ENCODE measurements at regions not wholly inside any gene's neighbourhood (a gene's known extent, or its start where the extent isn't known, plus 50 kb on each side); places are given as distances from the start of the nearest gene placed in this dataset.

GRCh38 chr4:35948171-35948570, 296.1 kb downstream of the ARAP2 start:
- DNase-seq (ENCODE audit: low read depth in 1 of 2, low spot score in 1 of 2) (no peak), FAIRE-seq (no peak), ATAC-seq (no peak)
- H3K9me3 ChIP-seq = no peaks in the 10 kb centered on the region
- no peak overlapping the region for H3K4me2 ChIP-seq
- TF ChIP-seq NR3C1 (IDR thresholded peaks at IDR 0.05) (no peak), JUNB (IDR thresholded peaks at IDR 0.05) (no peak), MAX (IDR thresholded peaks at IDR 0.05) (no peak), HOXB13 (CRISPR knock-in tag; IDR thresholded peaks at IDR 0.05; ENCODE audit: low read depth) (no peak), TP53 (CRISPR knock-in tag; IDR thresholded peaks at IDR 0.05) (no peak), KDM1A (IDR thresholded peaks at IDR 0.05; ENCODE audit: low read depth) (no peak), ZC3H11A (IDR thresholded peaks at IDR 0.05) (no peak), CBX8 (IDR thresholded peaks at IDR 0.05) (no peak), KDM5A (IDR thresholded peaks at IDR 0.05) (no peak), MAFK (IDR thresholded peaks at IDR 0.05; ENCODE audit: partially characterized antibody) (no peak), RNF2 (IDR thresholded peaks at IDR 0.05; ENCODE audit: borderline replicate concordance, low read depth) (no peak), HES2 (IDR thresholded peaks at IDR 0.05) (no peak), CTCF (IDR thresholded peaks at IDR 0.05) (no peak), ZSCAN20 (CRISPR knock-in tag; IDR thresholded peaks at IDR 0.05) (no peak), TFCP2L1 (CRISPR knock-in tag; IDR thresholded peaks at IDR 0.05) (no peak)
- no peak overlapping the region for H3K27ac ChIP-seq
- H3K4me1 ChIP-seq = no peaks in the 10 kb centered on the region
- ChIA-PET CTCF (no interaction called here), POLR2A (no interaction called here)
- no peak overlapping the region for H3K4me3 ChIP-seq
- WGBS (ENCODE audit: missing lambda C conversion rate) = 32% methylated on average over 2 of the region's 2 CpGs

- DNase-seq (ENCODE audit: low read depth in 1 of 2, low spot score in 1 of 2) (no peak), FAIRE-seq (no peak), ATAC-seq (no peak)
- no peaks in the 10 kb centered on the region for H3K4me1 ChIP-seq
- whole genome bisulfite sequencing (ENCODE audit: missing lambda C conversion rate) = 0% methylated on average over 1 of the region's 1 CpG
- no peak for TF ChIP-seq MAX (IDR thresholded peaks at IDR 0.05)
- TF ChIP-seq ZFP36 (IDR thresholded peaks at IDR 0.05; ENCODE audit: borderline replicate concordance, partially characterized antibody) = no peak
- no peak for TF ChIP-seq HOXB13 (CRISPR knock-in tag; IDR thresholded peaks at IDR 0.05; ENCODE audit: low read depth)
- no peak for TF ChIP-seq RCOR1 (IDR thresholded peaks at IDR 0.05; ENCODE audit: low read depth, low read length)
- no peak for TF ChIP-seq BHLHE40 (IDR thresholded peaks at IDR 0.05; ENCODE audit: low read depth, low read length)
- no peak for TF ChIP-seq NPAS2 (CRISPR knock-in tag; IDR thresholded peaks at IDR 0.05; ENCODE audit: borderline replicate concordance)
- no peak for TF ChIP-seq RARB (CRISPR knock-in tag; IDR thresholded peaks at IDR 0.05)
- no peak for TF ChIP-seq FOXS1 (CRISPR knock-in tag; IDR thresholded peaks at IDR 0.05)
- no peak for TF ChIP-seq MAFK (IDR thresholded peaks at IDR 0.05; ENCODE audit: partially characterized antibody)
- H3K9me3 ChIP-seq = no peaks in the 10 kb centered on the region
- no peak overlapping the region for H3K4me3 ChIP-seq
- H3K4me2 ChIP-seq = no peak overlapping the region
- no peak overlapping the region for H3K27ac ChIP-seq
- POLR2A ChIA-PET = no interaction called here
- CTCF ChIA-PET = no interaction called here
These were observed 293.9 kb downstream of the ARAP2 start for GRCh38 chr4:35950442-35950841.

GRCh38 chr4:35952751-35953150, 291.6 kb downstream of the ARAP2 start:
- Histone ChIP-seq H3K4me3 (no peak overlapping the region), H3K4me1 (no peaks in the 10 kb centered on the region), H3K9me3 (no peaks in the 10 kb centered on the region), H3K4me2 (no peak overlapping the region), H3K27ac (no peak overlapping the region)
- ChIA-PET POLR2A (no interaction called here), CTCF (interaction anchor here (1.5 kb wide), 1 partner anchor 18 kb away, joined by 4 read pairs; no protein-coding TSS in a partner anchor)
- no peak for FAIRE-seq
- DNase-seq (ENCODE audit: low read depth in 1 of 2, low spot score in 1 of 2) = no peak
- no peak for ATAC-seq
- 29% methylated on average over 2 of the region's 2 CpGs for WGBS (ENCODE audit: missing lambda C conversion rate)
- TF ChIP-seq REST (IDR thresholded peaks at IDR 0.05) = no peak
- no peak for TF ChIP-seq MAX (IDR thresholded peaks at IDR 0.05)
- no peak for TF ChIP-seq BCL3 (IDR thresholded peaks at IDR 0.05)
- no peak for TF ChIP-seq KDM1A (IDR thresholded peaks at IDR 0.05; ENCODE audit: low read depth)
- no peak for TF ChIP-seq ZSCAN20 (CRISPR knock-in tag; IDR thresholded peaks at IDR 0.05)
- no peak for TF ChIP-seq PHF8 (IDR thresholded peaks at IDR 0.05; ENCODE audit: borderline replicate concordance, low read depth)
- no peak for TF ChIP-seq RAD21 (conservative IDR thresholded peaks at IDR 0.05 in 1 of 2, IDR thresholded peaks at IDR 0.05 in 1 of 2)
- TF ChIP-seq EHMT2 (IDR thresholded peaks at IDR 0.05; ENCODE audit: low read depth) = no peak
- TF ChIP-seq MAZ (IDR thresholded peaks at IDR 0.05; ENCODE audit: borderline replicate concordance, low read depth, low read length) = no peak
- TF ChIP-seq HOXA7 (CRISPR knock-in tag; IDR thresholded peaks at IDR 0.05) = no peak
- no peak for TF ChIP-seq RARB (CRISPR knock-in tag; IDR thresholded peaks at IDR 0.05)
